GM23248 (cell line): ENCODE measurements at regions not wholly inside any gene's neighbourhood (a gene's known extent, or its start where the extent isn't known, plus 50 kb on each side); places are given as distances from the start of the nearest gene placed in this dataset.

Source experiments
- EZH2 ChIP-seq: fragments of 200-600 bp; sonication (generic); IDR thresholded peaks from 2 replicates; pipeline ENCODE4 v1.6.1; 2018; ENCODE audit warnings: antibody characterized with exemption, mild to moderate bottlenecking; ENCODE audit not compliant: insufficient read depth, poor library complexity, severe bottlenecking
- EZH2phosphoT487 ChIP-seq: fragments of 200-600 bp; sonication (generic); IDR thresholded peaks from 2 replicates; pipeline ENCODE4 v1.6.1; 2018; ENCODE audit warnings: antibody characterized with exemption, moderate library complexity, mild to moderate bottlenecking, low read depth; ENCODE audit not compliant: insufficient read depth

DNA sequence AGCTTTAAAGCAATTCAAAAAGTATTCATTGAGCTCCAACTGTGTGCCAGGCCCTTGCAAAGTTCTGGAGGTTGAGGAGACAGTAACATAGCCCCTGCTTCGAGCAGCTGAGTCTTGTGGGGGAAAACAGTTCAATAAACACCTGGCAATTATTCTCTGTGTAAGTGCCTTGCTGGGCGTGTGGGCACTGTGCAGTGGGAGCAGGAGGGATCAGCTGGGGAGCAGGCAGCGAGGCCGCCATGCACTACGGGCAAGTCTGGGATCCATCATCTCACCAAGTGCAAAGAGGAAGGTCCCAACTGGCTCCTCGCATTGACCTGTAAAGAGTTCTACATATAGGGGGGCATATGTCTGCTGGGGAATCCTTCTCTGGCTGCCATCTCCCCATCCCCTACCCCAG lies 342.2 kb upstream of the HS6ST1 start:
- TF ChIP-seq EZH2 (no peak), EZH2phosphoT487 (no peak)
